H9 (cell line): ENCODE measurements at regions not wholly inside any gene's neighbourhood (a gene's known extent, or its start where the extent isn't known, plus 50 kb on each side); places are given as distances from the start of the nearest gene placed in this dataset.

Experiments used
- DNase-seq: peaks from one replicate; pipeline ENCODE4 v3.0.0-alpha.2; 2017
- H2AFZ ChIP-seq: one replicate; pipeline ENCODE4 v1.6.1; 2013; ENCODE audit warnings: mild to moderate bottlenecking, low read length, control low read depth, moderate library complexity
- H2AK5ac ChIP-seq: 2 replicates; pipeline ENCODE4 v1.6.1; 2013; ENCODE audit warnings: low read length, control low read depth, mixed read lengths; ENCODE audit not compliant: insufficient read length
- H2BK120ac ChIP-seq: one replicate; pipeline ENCODE4 v1.6.1; 2013; ENCODE audit warnings: low read depth, mild to moderate bottlenecking, low read length, control low read depth, inconsistent platforms; ENCODE audit not compliant: poor library complexity, severe bottlenecking
- H2BK12ac ChIP-seq: 2 replicates; pipeline ENCODE4 v1.6.1; 2013; ENCODE audit warnings: low read length, control low read depth, mixed read lengths, low read depth; ENCODE audit not compliant: insufficient read length
- H2BK15ac ChIP-seq: 2 replicates; pipeline ENCODE4 v1.6.1; 2013; ENCODE audit warnings: low read depth, low read length, control low read depth
- H2BK20ac ChIP-seq: one replicate; pipeline ENCODE4 v1.6.1; 2013; ENCODE audit warnings: low read depth, mild to moderate bottlenecking, low read length, control low read depth, inconsistent platforms; ENCODE audit not compliant: poor library complexity, severe bottlenecking
- H2BK5ac ChIP-seq: 2 replicates; pipeline ENCODE4 v1.6.1; 2013; ENCODE audit warnings: low read length, control low read depth, mixed read lengths; ENCODE audit not compliant: insufficient read length
- H3K14ac ChIP-seq: 2 replicates; pipeline ENCODE4 v1.6.1; 2013; ENCODE audit warnings: low read length, control low read depth; ENCODE audit not compliant: insufficient read depth
- H3K18ac ChIP-seq: 2 replicates; pipeline ENCODE4 v1.6.1; 2013; ENCODE audit warnings: low read depth, mild to moderate bottlenecking, mixed read lengths, low read length, control low read depth; ENCODE audit not compliant: insufficient read length
- H3K23ac ChIP-seq: 2 replicates; pipeline ENCODE4 v1.6.1; 2013; ENCODE audit warnings: low read length, control low read depth, mixed read lengths, low read depth; ENCODE audit not compliant: insufficient read length
- H3K23me2 ChIP-seq: 2 replicates; pipeline ENCODE4 v1.6.1; 2013; ENCODE audit warnings: low read depth, mild to moderate bottlenecking, mixed read lengths, low read length, control low read depth; ENCODE audit not compliant: insufficient read length, poor library complexity, severe bottlenecking
- H3K27ac ChIP-seq: 2 replicates; pipeline ENCODE4 v1.5.1; 2013; ENCODE audit warnings: low read length, control low read depth, mixed read lengths, low read depth; ENCODE audit not compliant: insufficient read length
- H3K27me3 ChIP-seq: 2 replicates; pipeline ENCODE4 v1.6.1; 2013; ENCODE audit warnings: low read length, control low read depth, inconsistent platforms; ENCODE audit not compliant: insufficient read depth
- H3K4ac ChIP-seq: 2 replicates; pipeline ENCODE4 v1.6.1; 2013; ENCODE audit warnings: low read depth, mild to moderate bottlenecking, control low read depth, inconsistent platforms, low read length, moderate library complexity
- H3K4me1 ChIP-seq: 2 replicates; pipeline ENCODE4 v1.6.1; 2013; ENCODE audit warnings: low read length, control low read depth, inconsistent platforms; ENCODE audit not compliant: insufficient read depth
- H3K4me2 ChIP-seq: 2 replicates; pipeline ENCODE4 v1.6.1; 2013; ENCODE audit warnings: low read length, control low read depth, mixed read lengths; ENCODE audit not compliant: insufficient read length, insufficient read depth
- H3K56ac ChIP-seq: 2 replicates; pipeline ENCODE4 v1.6.1; 2013; ENCODE audit warnings: low read depth, mild to moderate bottlenecking, mixed read lengths, low read length, control low read depth; ENCODE audit not compliant: insufficient read length
- H3K79me1 ChIP-seq: 2 replicates; pipeline ENCODE4 v1.6.1; 2013; ENCODE audit warnings: low read depth, mild to moderate bottlenecking, moderate library complexity, low read length, control low read depth, inconsistent platforms; ENCODE audit not compliant: insufficient read depth, poor library complexity, severe bottlenecking
- H3K79me2 ChIP-seq: 2 replicates; pipeline ENCODE4 v1.6.1; 2013; ENCODE audit warnings: low read length, control low read depth, inconsistent platforms; ENCODE audit not compliant: insufficient read depth
- H3K9ac ChIP-seq: 2 replicates; pipeline ENCODE4 v1.6.1; 2013; ENCODE audit warnings: low read length, control low read depth, mixed read lengths; ENCODE audit not compliant: insufficient read length; ENCODE audit errors: extremely low read depth
- H3K9me3 ChIP-seq: one replicate; pipeline ENCODE4 v1.6.1; 2013; ENCODE audit warnings: low read depth, low read length, inconsistent platforms; ENCODE audit not compliant: control insufficient read depth
- H3T11ph ChIP-seq: one replicate; pipeline ENCODE4 v1.6.1; 2013; ENCODE audit warnings: mild to moderate bottlenecking, low read length, control low read depth, inconsistent platforms
- H4K20me1 ChIP-seq: one replicate; pipeline ENCODE4 v1.6.1; 2013; ENCODE audit not compliant: control insufficient read depth, insufficient read length, insufficient read depth
- H4K5ac ChIP-seq: 2 replicates; pipeline ENCODE4 v1.6.1; 2013; ENCODE audit warnings: low read depth, mild to moderate bottlenecking, mixed read lengths, low read length, control low read depth; ENCODE audit not compliant: insufficient read length
- H4K8ac ChIP-seq: replicated peaks from 2 replicates; pipeline ENCODE4 v1.6.1; 2013; ENCODE audit warnings: low read length, control low read depth, mixed read lengths, low read depth; ENCODE audit not compliant: insufficient read length
- H4K91ac ChIP-seq: 2 replicates; pipeline ENCODE4 v1.6.1; 2013; ENCODE audit warnings: low read depth, mild to moderate bottlenecking, moderate library complexity, mixed read lengths, low read length, control low read depth; ENCODE audit not compliant: insufficient read length
- H3K27ac Mint-ChIP-seq, 3 experiments: 2 replicates in 2 of 3; 3 replicates in 1 of 3; pipeline ENCODE4 v1.8.0; 2020 to 2021; ENCODE audit warnings: mixed read lengths in 3 of 3, mild to moderate bottlenecking in 1 of 3, moderate library complexity in 1 of 3
- H3K27me3 Mint-ChIP-seq: 2 replicates; pipeline ENCODE4 v1.8.0; 2021; ENCODE audit warnings: low read depth, mild to moderate bottlenecking, moderate library complexity, mixed read lengths
- H3K36me3 Mint-ChIP-seq, 3 experiments: 2 replicates in 2 of 3; 3 replicates in 1 of 3; pipeline ENCODE4 v1.8.0; 2020 to 2021; ENCODE audit warnings: low read depth in 3 of 3, mixed read lengths in 3 of 3; ENCODE audit not compliant: insufficient read depth in 1 of 3
- H3K4me1 Mint-ChIP-seq, 2 experiments: 2 replicates each; pipeline ENCODE4 v1.8.0; 2020; ENCODE audit warnings: mixed read lengths in 2 of 2
- H3K4me3 Mint-ChIP-seq, 2 experiments: 2 replicates in 1 of 2; 3 replicates in 1 of 2; pipeline ENCODE4 v1.8.0; 2020 to 2021; ENCODE audit warnings: mild to moderate bottlenecking in 2 of 2, mixed read lengths in 2 of 2, moderate library complexity in 1 of 2
- H3K9me3 Mint-ChIP-seq, 2 experiments: 2 replicates in 1 of 2; 3 replicates in 1 of 2; pipeline ENCODE4 v1.8.0; 2020; ENCODE audit warnings: mild to moderate bottlenecking in 2 of 2, mixed read lengths in 2 of 2, moderate library complexity in 1 of 2
- CTCF ChIP-seq: fragments of 200-600 bp; sonication (generic); conservative IDR thresholded peaks from 3 replicates; pipeline ENCODE4 v1.8.0; 2021; ENCODE audit warnings: antibody characterized with exemption, mild to moderate bottlenecking
- WGBS: extraction: QIAGEN DNeasy Blood & Tissue Kit; methylation state at CpG from one replicate; pipeline ENCODE4 v1.1.7; 2013; ENCODE audit warnings: missing lambda C conversion rate, low lambda C conversion rate, mixed read lengths; ENCODE audit not compliant: insufficient read length; ENCODE audit errors: extremely low coverage; 5-methylcytosine and 5-hydroxymethylcytosine counted together

DNA sequence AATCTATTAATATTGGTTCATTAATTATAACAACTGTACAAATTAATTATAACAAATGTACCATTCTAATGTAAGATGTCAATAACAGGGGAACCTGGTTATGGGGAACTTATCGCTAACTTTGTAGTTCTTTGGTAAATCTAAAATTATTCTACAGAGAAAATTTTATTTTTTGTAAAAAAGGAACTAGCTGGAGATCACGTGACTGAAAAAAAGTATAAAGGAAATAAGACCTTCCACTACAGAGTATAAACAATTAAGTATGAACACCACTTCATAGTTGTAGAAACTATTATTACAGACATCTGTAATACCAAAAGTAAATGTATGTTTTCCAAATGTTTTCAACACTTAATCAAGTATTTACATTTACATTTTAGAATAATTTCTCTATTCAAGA, 77.9 kb upstream of the DKK2 start:
- Histone ChIP-seq H2BK120ac (no peak overlapping the region), H3K4me2 (no peak overlapping the region), H4K20me1 (no peaks in the 10 kb centered on the region), H3K23ac (no peak overlapping the region), H3K9me3 (no peaks in the 10 kb centered on the region), H4K8ac (no peak overlapping the region), H3K79me1 (no peaks in the 10 kb centered on the region), H2AFZ (no peak overlapping the region), H2BK5ac (no peak overlapping the region), H3K14ac (no peak overlapping the region), H3K27ac (no peak overlapping the region), H3K27me3 (no peaks in the 10 kb centered on the region), H4K91ac (no peak overlapping the region), H3K4me1 (no peaks in the 10 kb centered on the region), H3K4ac (no peak overlapping the region), H2AK5ac (no peak overlapping the region), H2BK12ac (no peak overlapping the region), H3K79me2 (no peaks in the 10 kb centered on the region), H3T11ph (no peak overlapping the region), H3K23me2 (no peaks in the 10 kb centered on the region), H3K18ac (no peak overlapping the region), H3K56ac (no peak overlapping the region), H3K9ac (no peak overlapping the region), H2BK20ac (no peak overlapping the region), H2BK15ac (no peak overlapping the region), H4K5ac (no peak overlapping the region)
- no peaks in the 10 kb centered on the region for H3K27me3 Mint-ChIP-seq
- WGBS = no CpG with 5 or more reads among the region's 2 CpGs
- H3K4me1 Mint-ChIP-seq = no peaks in the 10 kb centered on the region
- H3K36me3 Mint-ChIP-seq = peaks cover 2 to 5% (median 2%) of the 10 kb centered on the region in 3 experiments; a peak in 4 of 7 replicates
- TF ChIP-seq CTCF = no peak
- no peak overlapping the region for H3K4me3 Mint-ChIP-seq
- no peak for DNase-seq
- peaks cover 12% of the 10 kb centered on the region in 2 experiments for H3K9me3 Mint-ChIP-seq
- H3K27ac Mint-ChIP-seq = no peak overlapping the region
